NCI-H1694 (cell line): ENCODE measurements at regions not wholly inside any gene's neighbourhood (a gene's known extent, or its start where the extent isn't known, plus 50 kb on each side); places are given as distances from the start of the nearest gene placed in this dataset.
"Not testable (repeated sequence)": the region's sequence is repeated elsewhere in the genome, so short reads cannot be mapped to it uniquely, and the experiment has no call there.

Source experiments
- DNase-seq: peaks from one replicate; lab custom pipeline; 2025; lab: John Stamatoyannopoulos, UW

DNA sequence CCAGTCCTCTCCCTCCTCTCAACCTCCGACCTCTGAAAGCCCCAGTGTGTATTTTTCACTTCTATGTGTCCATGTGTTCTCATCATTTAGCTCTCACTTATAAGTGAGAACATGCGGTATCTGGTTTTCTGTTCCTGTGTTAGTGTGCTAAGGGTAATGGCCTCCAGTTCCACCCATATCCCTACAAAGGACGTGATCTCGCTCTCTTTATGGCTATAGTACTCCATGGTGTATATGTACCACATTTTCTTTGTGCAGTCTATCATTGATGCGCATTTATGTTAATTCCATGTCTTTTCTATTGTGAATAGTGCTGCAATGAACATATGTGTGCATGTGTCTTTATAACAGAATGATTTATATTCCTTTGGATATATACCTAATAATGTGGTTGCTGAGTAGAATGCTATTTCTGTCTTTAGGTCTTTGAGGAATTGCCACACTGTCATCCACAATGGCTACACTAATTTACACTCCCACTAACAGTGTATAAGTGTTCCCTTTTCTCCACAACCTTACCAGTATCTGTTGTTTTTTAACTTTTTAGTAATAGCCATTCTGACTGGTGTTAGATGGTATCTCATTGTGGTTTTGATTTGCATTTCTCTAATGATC, 749.3 kb upstream of the ARRDC3 start:
- DNase-seq, result not testable (repeated sequence)

DNA sequence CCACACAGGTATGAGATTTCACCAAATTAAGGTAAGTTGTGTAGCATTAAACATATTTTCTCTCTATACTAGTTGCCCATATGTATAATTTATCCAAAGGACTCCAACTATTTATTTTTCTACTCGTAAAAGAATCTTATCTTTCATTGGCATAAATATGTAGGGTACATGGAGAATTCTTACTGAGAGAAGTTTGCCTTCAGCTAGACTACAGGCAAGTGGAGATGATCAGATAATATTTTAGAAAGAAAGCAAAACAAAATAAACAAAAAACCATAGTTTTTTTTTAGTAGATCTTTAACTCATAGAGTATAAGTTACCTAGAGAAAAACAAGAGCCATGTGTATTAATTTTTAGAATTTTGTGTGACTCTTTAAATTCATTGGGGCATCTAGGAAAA, 743.1 kb upstream of the ARRDC3 start:
- no peak for DNase-seq

DNA sequence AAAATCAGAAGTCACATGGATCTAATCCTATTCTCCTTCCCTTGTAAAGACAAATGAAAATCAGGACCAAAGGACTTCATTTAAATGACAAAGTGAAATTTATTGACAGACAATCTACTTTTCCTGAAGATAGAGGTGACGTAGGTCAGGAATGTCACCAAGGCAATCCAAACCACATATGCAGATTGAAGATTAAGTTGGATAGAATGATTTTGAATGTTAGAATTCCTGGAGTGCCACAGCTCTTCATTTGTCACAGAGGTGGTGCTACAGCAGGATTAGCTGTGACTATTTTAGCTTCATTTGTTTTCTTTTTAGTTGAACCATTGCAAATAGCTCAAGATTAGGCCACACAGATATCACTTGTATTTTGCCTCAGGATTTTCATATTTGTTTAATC, 736.0 kb upstream of the ARRDC3 start:
- DNase-seq, result no peak

DNA sequence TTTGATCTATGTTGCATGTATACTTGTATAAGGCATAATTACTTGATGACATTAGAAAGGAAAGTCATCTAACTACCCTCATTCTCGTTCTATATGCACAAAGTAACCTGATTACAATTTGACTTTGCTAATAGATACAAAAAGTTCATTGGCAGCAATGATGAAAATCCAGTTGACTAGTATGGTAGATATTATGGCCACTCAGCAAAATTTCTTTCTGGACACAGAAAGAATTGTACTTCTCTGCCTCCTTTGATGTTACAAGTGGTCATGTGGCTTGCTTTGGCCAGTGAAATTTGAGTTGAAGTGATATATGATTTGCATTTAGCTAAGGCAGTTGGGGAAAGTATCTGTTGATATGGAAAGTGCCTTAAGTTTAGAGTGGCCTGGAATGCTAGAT, 723.7 kb upstream of the ARRDC3 start:
- DNase-seq, result no peak

DNA sequence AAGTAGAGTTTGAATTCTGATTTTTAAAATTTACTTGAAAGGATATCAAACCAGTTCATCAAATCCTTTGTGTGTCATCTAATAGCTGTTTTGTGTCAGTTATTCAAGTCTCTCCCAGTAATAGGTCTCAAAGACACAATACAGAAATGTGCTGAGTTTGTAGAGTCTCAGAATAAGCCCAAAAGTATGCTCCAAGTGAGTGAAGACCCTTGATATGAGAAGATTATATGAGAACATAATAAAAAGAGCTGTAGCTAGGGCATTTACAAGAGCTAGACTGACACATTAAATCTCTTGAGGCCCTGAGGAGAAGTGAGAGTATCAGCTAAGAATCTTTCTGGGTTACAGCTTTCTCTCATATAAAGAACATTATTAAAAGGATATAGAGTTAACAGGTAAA, 721.0 kb upstream of the ARRDC3 start:
- DNase-seq, result no peak

DNA sequence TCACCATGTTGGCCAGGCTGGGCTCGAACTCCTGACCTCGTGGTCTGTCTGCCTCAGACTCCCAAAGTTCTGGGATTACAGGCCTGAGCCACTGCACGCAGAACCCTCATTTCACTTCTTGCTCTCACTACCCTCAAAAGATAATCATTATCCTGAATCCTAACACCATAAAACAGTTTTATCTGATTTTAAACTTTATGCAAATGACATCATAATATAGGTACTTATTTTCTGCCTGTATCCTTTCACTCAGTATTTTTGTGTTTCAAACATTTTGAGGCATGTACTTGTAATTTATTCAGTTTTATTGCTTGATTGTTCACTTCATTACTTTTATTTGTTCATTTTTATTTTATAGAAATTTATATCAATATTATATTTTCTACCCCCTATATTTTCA, 719.2 kb upstream of the ARRDC3 start:
- DNase-seq, result no peak

DNA sequence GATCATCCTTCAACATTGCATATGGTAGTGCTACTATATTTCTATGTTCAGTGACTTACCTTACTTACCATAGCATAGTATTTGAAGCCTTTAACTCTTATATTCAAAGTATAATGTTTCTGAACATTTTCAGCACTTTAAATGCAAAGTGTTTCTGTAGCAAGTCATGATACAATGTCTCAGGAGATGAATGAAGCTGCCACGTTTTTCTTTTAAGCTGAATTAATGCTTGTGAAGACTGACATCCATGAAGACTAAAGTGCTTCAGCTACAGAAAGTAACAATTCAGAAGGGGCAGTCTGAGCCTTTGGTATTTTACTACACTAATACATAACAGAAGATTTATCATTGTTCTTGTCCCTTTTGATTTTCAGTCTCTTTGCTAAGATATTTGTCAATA, 709.1 kb upstream of the ARRDC3 start:
- no peak for DNase-seq

DNA sequence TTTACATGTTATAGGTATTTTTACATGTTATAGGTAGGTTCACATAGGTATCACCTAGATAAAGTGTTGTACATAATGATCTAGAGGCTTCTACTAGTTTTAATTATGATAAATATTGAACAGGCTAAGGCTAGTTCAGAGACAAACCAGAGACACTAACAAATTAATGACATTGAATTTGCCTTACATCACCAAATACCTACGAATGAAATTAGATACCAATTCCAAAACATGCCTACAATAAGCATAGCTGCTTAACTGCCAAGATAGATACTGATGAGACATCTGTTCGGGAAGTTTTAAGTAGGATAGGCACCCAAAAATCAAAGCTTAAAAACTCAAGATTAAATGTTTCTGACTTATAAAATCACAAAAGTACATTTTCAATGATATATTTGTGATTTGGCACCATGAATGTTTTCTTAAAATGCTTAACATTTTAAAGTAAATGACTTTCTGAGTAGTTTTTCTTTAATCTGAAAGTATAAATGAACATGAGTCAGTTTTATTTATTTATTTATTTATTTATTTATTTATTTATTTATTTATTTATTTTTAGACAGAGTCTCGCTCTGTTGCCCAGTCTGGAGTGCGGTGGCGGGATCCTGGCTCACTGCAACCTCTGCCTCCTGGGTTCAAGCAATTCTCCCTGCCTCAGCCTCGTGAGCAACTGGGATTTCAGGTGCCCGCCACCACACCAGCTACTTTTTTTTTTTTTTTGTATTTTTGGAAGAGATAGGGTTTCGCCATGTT, 703.1 kb upstream of the ARRDC3 start:
- DNase-seq, result no peak

DNA sequence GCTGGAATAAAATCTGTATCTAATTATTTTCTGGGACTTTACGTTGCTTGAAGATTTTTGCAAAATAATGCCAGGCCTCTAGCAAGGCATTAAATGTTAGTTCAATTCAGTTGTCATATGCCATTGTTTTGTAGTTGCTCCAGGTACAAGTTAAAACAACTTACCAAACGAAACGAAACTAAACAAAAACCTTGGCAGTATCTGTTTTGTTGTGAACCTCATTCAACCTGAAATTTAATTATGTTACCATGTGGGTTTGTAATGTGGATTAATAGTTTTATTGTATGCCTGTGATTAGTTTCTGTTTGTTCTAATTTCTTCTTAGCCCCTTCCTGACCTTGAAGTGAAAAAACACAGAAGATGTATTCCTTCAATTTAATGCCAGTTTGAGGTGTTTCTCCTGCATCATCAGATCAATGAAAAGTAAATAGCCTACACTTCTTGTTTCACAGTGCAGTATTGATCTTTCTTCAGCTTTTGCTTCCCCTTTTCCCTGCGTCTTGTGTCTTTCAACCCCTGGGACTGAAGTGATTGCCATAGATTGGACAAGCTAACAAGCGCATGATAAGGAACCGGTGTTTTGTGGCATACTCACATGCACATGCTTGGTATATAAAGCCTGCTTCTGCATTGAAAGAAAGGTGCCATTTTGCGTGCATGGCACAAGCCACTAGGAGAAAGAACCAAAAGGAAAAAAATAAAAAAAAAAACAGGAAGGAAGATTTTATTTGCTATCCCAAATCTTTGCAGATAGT, 699.0 kb upstream of the ARRDC3 start:
- DNase-seq, result no peak

DNA sequence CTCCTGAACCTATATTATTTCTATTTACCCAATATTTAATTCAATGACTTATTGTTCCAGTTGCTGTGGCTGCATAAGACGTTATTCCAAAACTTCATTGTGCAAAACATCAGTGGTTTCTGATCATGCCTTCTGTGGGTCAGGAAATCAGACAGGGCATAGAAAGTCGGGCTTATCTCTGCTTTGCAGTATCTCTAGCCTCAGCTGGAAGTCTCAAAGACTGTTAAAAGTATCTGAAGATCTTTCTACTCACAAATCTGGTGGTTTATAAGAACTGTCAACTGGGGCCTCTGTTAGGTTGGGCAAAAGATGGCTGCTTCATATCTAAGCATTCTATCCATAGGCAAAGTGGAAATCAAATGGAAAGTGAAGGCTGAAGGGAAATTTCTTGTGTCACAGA, 687.7 kb upstream of the ARRDC3 start:
- no peak for DNase-seq

DNA sequence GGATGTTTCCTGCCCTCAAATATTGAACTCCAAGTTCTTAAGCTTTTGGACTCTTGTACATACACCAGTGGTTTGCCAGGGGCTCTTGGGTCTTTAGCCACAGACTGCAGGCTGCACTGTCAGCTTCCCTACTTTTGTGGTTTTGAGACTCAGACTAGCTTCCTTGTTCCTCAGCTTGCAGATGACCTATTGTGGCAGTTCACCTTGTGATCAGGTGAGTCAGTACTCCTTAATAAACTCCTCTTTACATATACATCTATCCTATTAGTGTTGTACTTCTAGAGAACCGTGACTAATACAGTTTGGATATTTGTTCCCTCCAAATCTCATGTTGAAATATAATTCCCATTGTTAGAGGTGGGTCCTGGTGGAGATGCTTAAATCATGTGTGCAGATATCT, 681.9 kb upstream of the ARRDC3 start:
- no peak for DNase-seq

DNA sequence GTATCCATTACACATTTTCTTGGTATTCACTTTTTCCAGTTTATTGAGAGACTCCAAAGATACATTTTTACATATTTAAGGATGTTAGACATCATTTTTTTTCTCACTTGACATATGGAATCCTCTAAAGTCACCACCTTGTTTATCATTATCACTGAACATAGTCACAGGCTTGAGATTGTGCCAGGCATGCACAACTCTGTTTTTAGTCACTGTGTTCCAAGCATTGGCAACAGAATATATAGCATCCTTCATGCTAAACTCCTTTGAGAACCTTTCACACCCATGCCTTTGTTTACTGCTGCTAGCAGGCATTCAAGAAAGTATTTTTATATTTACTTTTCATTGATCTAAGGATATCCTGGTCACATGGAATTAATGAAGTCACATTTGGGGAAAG, 668.6 kb upstream of the ARRDC3 start:
- no peak for DNase-seq

DNA sequence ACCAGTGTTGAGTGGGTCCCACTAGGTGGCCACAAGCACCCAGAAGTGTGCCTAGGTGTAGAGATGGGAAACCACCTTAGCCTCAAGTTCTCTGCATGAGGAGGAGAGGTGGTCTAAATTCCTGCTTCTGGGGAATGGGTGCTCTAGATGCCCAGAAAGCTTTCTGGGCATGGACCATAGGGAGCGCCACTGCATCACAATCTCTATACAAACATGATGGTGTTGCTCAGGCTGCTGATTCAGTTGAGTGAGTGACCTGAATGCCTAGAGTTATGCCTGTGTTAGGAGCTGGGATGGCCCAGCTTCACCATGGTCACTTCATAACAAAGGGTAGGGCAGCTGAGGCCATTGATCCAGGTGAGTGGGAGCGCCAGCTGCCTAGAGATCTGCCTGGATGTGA, 667.9 kb upstream of the ARRDC3 start:
- no peak for DNase-seq

DNA sequence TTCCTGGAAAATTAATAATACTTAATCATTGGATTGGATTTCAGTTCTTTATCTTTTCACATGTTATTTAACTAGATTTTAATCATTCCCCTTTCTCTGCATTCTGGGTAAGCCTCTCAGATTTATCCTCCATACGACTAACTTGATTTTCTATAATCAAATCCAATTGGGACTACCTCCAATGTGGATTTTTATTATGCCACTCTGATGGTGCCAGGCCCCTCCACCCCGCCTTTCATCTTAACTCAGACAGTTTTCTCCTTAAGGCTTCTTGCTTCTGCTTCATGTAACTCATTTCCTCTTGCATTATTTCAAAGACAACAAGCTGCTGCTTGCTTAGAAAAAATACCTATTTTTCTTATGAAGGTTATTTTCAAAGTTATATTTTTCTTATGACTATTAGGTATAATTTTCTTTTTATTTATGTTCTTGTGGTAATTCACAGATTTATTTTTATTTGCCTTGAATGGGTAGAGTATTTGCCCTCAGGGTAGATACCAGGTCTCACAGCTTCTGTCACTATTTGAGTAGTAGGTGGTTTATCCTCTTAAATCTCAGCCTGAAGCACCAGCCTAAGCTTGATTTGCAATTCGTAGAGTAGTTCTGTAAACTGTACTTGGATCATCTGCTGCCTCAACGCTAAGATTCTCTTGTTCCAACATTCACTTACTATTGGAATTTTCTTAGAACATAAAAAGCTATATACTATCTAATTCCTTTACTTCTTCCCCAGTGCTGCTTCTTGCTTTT, 659.0 kb upstream of the ARRDC3 start:
- DNase-seq, result no peak

DNA sequence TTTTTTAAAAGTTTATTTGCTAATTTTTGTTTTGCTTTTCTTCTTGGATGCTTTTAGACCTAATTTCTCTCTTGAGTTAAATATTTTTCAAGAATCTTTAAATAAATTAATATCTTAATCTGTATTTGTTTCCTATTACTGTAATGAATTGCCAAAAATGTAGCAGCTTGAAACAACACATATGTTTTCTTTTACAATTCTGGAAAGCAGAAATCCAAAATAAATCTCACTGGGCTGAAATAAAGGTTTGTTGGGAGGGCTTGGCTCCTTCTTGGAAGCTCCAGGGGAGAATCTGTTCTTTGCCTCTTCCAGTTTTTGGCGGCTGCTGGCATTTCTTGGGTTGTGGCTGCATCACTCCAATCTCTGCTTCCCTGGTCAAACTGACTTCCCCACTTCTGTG, 658.1 kb upstream of the ARRDC3 start:
- DNase-seq, result no peak

DNA sequence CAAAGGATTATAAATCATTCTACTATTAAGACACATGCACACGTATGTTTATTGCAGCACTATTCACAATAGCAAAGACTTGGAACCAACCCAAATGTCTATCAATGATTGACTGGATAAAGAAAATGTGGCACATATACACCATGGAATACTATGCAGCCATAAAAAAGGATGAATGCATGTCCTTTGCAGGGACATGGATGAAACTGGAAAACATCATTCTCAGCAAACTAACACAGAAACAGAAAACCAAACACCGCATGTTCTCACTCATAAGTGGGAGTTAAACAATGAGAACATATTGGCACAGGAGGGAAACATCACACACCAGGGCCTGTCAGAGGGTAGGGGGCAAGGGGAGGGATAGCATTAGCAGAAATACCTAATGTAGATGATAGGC, 646.7 kb upstream of the ARRDC3 start:
- not testable (repeated sequence) for DNase-seq

DNA sequence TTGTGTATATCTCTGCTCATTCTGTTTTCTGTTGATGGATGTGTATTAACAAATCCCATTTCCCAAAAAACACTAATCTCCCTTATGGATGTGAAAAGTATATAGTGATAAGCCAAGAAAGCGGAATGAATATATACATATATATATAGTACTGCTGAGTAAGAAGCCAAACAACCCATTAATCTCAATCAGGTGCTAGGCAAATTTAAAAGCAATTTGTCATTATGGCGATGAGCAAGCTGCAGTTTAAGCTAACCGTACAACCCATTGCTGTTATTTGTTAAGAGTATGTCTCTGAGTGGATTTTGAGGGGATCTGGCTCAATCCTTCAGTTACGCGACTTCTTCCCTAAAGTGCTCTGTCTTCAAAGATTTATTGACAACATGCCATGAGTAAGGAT, 640.4 kb upstream of the ARRDC3 start:
- no peak for DNase-seq

DNA sequence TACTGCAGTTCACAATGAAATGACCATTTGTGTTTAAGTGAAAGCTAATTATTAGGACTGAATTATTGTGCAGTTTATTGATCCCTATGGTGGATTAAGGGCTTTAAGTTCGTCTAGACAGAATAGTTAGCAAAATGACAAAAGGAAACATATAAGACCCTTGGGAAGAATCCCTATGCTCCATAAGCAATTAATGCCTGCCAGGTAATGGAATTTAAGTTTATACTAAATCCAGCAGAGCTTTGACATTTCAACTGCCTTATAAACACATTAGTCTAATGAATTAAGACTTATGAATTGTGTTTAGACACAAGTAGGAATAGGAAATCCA, 640.0 kb upstream of the ARRDC3 start:
- DNase-seq, result no peak

DNA sequence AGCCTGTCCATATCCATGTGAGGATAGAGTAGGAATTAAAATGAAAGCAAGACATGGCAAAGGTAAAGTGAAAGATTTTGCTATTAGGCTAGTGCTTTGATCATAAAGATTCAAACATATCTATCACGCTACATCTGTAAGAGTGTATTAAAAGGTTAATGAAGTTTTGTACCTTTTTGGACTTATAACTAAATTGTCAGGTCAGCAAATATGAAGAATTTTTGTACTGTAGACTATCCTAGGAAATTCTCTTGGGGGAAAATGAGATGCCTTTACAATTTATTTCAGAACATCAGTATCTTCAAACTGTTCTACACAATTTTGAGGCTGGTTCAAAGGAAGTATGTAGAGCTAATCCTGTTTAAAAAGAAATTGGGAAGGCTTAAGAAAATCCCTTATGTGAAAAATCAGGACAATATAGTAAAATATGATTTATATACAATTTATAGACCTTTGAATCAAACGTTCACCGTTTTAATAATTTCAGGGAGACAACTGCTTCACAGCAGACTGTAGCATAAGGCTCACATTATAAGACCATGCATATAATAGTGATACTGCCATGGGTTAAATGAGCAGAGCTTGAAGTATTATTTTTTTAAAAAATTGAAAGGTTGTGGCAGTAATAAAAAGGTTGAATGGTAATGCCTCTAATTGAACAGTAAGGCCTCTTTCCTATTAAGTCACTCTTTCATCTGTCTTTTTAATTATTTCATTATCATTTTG, 639.5 kb upstream of the ARRDC3 start:
- DNase-seq, result no peak

DNA sequence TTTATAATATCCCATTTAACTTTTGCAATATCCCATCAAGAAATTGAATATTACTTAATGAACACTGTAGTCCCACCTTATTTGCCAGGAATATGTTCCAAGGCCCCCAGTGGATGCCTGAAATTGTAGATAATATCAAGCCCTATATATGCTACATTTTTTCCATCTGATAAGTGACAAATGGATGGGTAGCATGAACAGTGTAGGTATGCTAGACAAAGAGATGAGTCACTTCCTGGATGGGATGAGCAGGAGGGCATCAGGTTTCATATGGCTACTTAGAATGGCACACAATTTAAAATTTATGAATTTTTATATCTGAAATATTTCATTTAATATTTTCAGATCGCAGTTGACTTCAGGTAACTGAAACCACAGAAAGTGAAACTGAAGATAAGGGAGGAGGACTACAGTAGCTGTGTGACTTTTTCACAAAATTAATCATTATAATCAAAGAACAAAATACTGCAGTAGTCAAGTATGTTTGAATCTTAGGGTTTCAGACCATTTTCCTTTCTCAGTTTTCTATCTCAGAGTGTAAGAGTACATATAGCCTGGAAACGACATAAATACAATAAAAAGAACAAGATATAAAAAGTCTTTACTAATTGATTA, 636.4 kb upstream of the ARRDC3 start:
- DNase-seq, result no peak

DNA sequence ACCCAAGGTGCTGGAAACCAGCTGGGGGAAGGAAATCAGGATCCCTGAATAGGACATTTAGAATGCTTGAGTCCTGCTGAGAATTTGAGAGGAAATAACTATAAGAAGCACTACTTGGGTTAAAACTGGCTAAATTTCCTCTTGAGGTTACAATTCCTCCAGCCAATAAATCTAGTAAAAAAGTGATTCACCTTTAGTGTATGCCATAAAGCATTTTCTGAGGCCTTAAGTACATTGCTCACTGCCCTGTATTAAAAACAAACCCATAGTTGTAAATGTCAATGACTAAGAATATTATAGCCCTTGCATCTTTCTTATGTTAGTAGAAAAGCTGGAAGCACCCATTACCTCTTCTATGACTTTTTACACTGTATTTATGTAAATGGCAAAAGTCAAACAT, 634.7 kb upstream of the ARRDC3 start:
- DNase-seq, result no peak

DNA sequence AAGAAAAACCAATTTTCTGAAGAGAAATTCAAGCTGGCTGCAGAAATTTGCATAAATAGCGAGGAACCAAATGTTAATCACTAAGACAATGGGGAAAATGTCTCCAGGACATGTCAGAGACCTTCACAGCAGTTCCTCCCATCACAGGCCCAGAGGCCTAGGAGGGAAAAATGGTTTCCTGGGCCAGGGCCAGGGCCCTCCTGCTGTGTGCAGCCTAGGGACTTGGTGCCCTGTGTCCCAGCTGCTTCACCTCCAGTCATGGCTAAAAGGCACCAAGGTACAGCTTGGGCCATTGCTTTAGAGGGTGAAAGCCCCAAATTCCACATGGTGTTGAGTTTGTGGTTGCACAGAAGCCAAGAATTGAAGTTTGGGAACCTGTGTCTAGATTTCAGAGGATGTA, 628.7 kb upstream of the ARRDC3 start:
- DNase-seq, result not testable (repeated sequence)
